IMR-90 (cell line): ENCODE measurements at regions not wholly inside any gene's neighbourhood (a gene's known extent, or its start where the extent isn't known, plus 50 kb on each side); places are given as distances from the start of the nearest gene placed in this dataset.

Experiments
- ATAC-seq: fragments of 200-7000 bp; cut with Tn5 transposase; 2 replicates; pipeline ENCODE4 v1.9.1; 2020; ENCODE audit warnings: low read depth, mild to moderate bottlenecking, moderate library complexity
- BruUV-seq: library from RNA; stranded (reverse); fragments of 400-500 nt; replicated peaks from 2 replicates; lab custom pipeline; 2021; lab: Mats Ljungman, UMichigan
- CTCF ChIA-PET: fragments of 300-600 bp; formaldehyde crosslinking; extraction: SDS; loops from one replicate; lab custom pipeline; 2021; ENCODE audit warnings: antibody characterized with exemption; lab: Yijun Ruan, JAX
- POLR2A ChIA-PET: fragments of 300-600 bp; sonication (Branson Sonifier 250); formaldehyde crosslinking; loops from one replicate; lab custom pipeline; 2022; ENCODE audit warnings: antibody characterized with exemption; ENCODE audit not compliant: unreplicated experiment; lab: Charles Lee
- DNase-seq: peaks from one replicate; pipeline ENCODE4 v3.0.0; 2013
- H2AFZ ChIP-seq: replicated peaks from 2 replicates; pipeline ENCODE3; 2013; ENCODE audit warnings: low read length, mild to moderate bottlenecking; ENCODE audit not compliant: poor library complexity
- H2AK5ac ChIP-seq: 2 replicates; pipeline ENCODE4 v1.6.1; 2013; ENCODE audit warnings: low read depth, low read length, inconsistent platforms
- H2AK9ac ChIP-seq: replicated peaks from 2 replicates; pipeline ENCODE3; 2013; ENCODE audit warnings: mild to moderate bottlenecking, low read depth, low read length, moderate library complexity; ENCODE audit not compliant: poor library complexity
- H2BK120ac ChIP-seq: 2 replicates; pipeline ENCODE4 v1.6.1; 2013; ENCODE audit warnings: low read depth, low read length, inconsistent platforms
- H2BK15ac ChIP-seq: 3 replicates; pipeline ENCODE4 v1.6.1; 2013; ENCODE audit warnings: low read depth, low read length, inconsistent platforms
- H2BK20ac ChIP-seq: 2 replicates; pipeline ENCODE4 v1.6.1; 2013; ENCODE audit warnings: low read depth, mild to moderate bottlenecking, inconsistent platforms, low read length, moderate library complexity
- H2BK5ac ChIP-seq: 2 replicates; pipeline ENCODE4 v1.6.1; 2013; ENCODE audit warnings: mild to moderate bottlenecking, low read depth, low read length, inconsistent platforms; ENCODE audit not compliant: poor library complexity, severe bottlenecking
- H3K14ac ChIP-seq: replicated peaks from 2 replicates; pipeline ENCODE4 v1.6.1; 2013; ENCODE audit warnings: low read depth, low read length, inconsistent platforms
- H3K18ac ChIP-seq: 2 replicates; pipeline ENCODE4 v1.6.1; 2013; ENCODE audit warnings: low read depth, low read length, control low read depth
- H3K23ac ChIP-seq: 2 replicates; pipeline ENCODE4 v1.6.1; 2013; ENCODE audit warnings: low read depth, low read length, inconsistent platforms
- H3K27ac ChIP-seq: 2 replicates; pipeline ENCODE4 v1.5.1; 2013; ENCODE audit warnings: mild to moderate bottlenecking, control low read depth, low read length; ENCODE audit not compliant: insufficient read depth
- H3K27me3 ChIP-seq: 2 replicates; pipeline ENCODE4 v1.6.1; 2013; ENCODE audit warnings: low read length; ENCODE audit not compliant: control insufficient read depth, insufficient read depth
- H3K36me3 ChIP-seq: 2 replicates; pipeline ENCODE4 v1.6.1; 2013; ENCODE audit warnings: low read length, mixed read lengths; ENCODE audit not compliant: control insufficient read depth, insufficient read depth
- H3K4ac ChIP-seq: 2 replicates; pipeline ENCODE4 v1.6.1; 2013; ENCODE audit warnings: low read depth, low read length, inconsistent platforms
- H3K4me1 ChIP-seq: 2 replicates; pipeline ENCODE4 v1.6.1; 2013; ENCODE audit warnings: low read length, mixed read lengths; ENCODE audit not compliant: control insufficient read depth, insufficient read depth
- H3K4me2 ChIP-seq: 2 replicates; pipeline ENCODE4 v1.6.1; 2013; ENCODE audit warnings: low read depth, mild to moderate bottlenecking, control low read depth, low read length, moderate library complexity
- H3K4me3 ChIP-seq: 2 replicates; pipeline ENCODE4 v1.5.1; 2013; ENCODE audit warnings: low read depth, mild to moderate bottlenecking, control low read depth, low read length, moderate library complexity; ENCODE audit not compliant: insufficient read depth
- H3K56ac ChIP-seq: 2 replicates; pipeline ENCODE4 v1.6.1; 2013; ENCODE audit warnings: low read length, inconsistent platforms; ENCODE audit not compliant: insufficient read depth; ENCODE audit errors: extremely low read depth
- H3K79me1 ChIP-seq, 2 experiments: 2 replicates each; pipeline ENCODE4 v1.6.1; 2013; ENCODE audit warnings: low read length in 2 of 2, inconsistent platforms in 1 of 2, low read depth in 1 of 2
- H3K9ac ChIP-seq: 2 replicates; pipeline ENCODE4 v1.6.1; 2013; ENCODE audit warnings: low read depth, low read length, control low read depth
- H3K9me1 ChIP-seq: 2 replicates; pipeline ENCODE4 v1.6.1; 2013; ENCODE audit warnings: low read length, inconsistent platforms; ENCODE audit not compliant: insufficient read depth
- H3K9me3 ChIP-seq: 2 replicates; pipeline ENCODE4 v1.6.1; 2013; ENCODE audit warnings: low read length; ENCODE audit not compliant: control insufficient read depth, insufficient read depth
- H4K20me1 ChIP-seq: 2 replicates; pipeline ENCODE4 v1.6.1; 2013; ENCODE audit warnings: low read length, inconsistent platforms; ENCODE audit not compliant: insufficient read depth
- H4K5ac ChIP-seq: 2 replicates; pipeline ENCODE4 v1.6.1; 2013; ENCODE audit warnings: mild to moderate bottlenecking, low read depth, low read length, control low read depth
- H4K8ac ChIP-seq, 2 experiments: 2 replicates each; pipeline ENCODE4 v1.6.1; 2013; ENCODE audit warnings: low read depth in 2 of 2, low read length in 2 of 2, control low read depth in 1 of 2, inconsistent platforms in 1 of 2
- H4K91ac ChIP-seq: 2 replicates; pipeline ENCODE4 v1.6.1; 2013; ENCODE audit warnings: low read depth, low read length, inconsistent platforms; ENCODE audit not compliant: insufficient read depth
- BHLHE40 ChIP-seq: fragments of 150-350 bp; IDR thresholded peaks from 2 replicates; pipeline ENCODE4 v1.6.1; 2016; ENCODE audit warnings: mild to moderate bottlenecking, low read depth, low read length
- CEBPB ChIP-seq: IDR thresholded peaks from 2 replicates; pipeline ENCODE4 v1.6.1; 2012; ENCODE audit warnings: low read depth, low read length, improper control_type of control experiment
- CHD1 ChIP-seq: IDR thresholded peaks from 2 replicates; pipeline ENCODE4 v1.6.1; 2012; ENCODE audit warnings: low read depth, low read length, improper control_type of control experiment
- FOS ChIP-seq: fragments of 150-350 bp; IDR thresholded peaks from 2 replicates; pipeline ENCODE4 v1.6.1; 2016; ENCODE audit warnings: low read depth, low read length
- MAFK ChIP-seq: IDR thresholded peaks from 2 replicates; pipeline ENCODE4 v1.6.1; 2012; ENCODE audit warnings: low read depth, low read length, improper control_type of control experiment
- MAZ ChIP-seq: IDR thresholded peaks from 2 replicates; pipeline ENCODE4 v1.6.1; 2012; ENCODE audit warnings: low read depth, mild to moderate bottlenecking, low read length, improper control_type of control experiment, moderate library complexity, borderline replicate concordance
- MXI1 ChIP-seq: IDR thresholded peaks from 2 replicates; pipeline ENCODE4 v1.6.1; 2012; ENCODE audit warnings: low read depth, mild to moderate bottlenecking, low read length, moderate library complexity, borderline replicate concordance
- POLR2A ChIP-seq: IDR thresholded peaks from 2 replicates; pipeline ENCODE4 v1.6.1; 2012; ENCODE audit warnings: mild to moderate bottlenecking, low read depth, low read length
- RAD21 ChIP-seq: IDR thresholded peaks from 2 replicates; pipeline ENCODE4 v1.6.1; 2012; ENCODE audit warnings: low read length, improper control_type of control experiment
- RFX5 ChIP-seq: IDR thresholded peaks from 2 replicates; pipeline ENCODE4 v1.8.0; 2012; ENCODE audit warnings: low read depth, mild to moderate bottlenecking, low read length, moderate library complexity
- SMC3 ChIP-seq: fragments of 150-350 bp; IDR thresholded peaks from 2 replicates; pipeline ENCODE4 v1.6.1; 2016; ENCODE audit warnings: low read depth, mild to moderate bottlenecking, antibody characterized with exemption, low read length, moderate library complexity
- WGBS, 2 experiments: methylation state at CpG; one replicate each; pipeline versions ENCODE4 v1.1.5 to v1.1.7; 2013; ENCODE audit warnings: missing lambda C conversion rate in 2 of 2; ENCODE audit not compliant: insufficient read length in 1 of 2; ENCODE audit errors: extremely low coverage in 2 of 2; 5-methylcytosine and 5-hydroxymethylcytosine counted together
- dilution Hi-C: fragments of 300-500 bp; cut with HindIII; formaldehyde crosslinking; loops from one replicate; pipeline ENCODE4 v1.14.3; 2018; ENCODE audit warnings: low sequenced_read_pairs; ENCODE audit not compliant: unreplicated experiment
- in situ Hi-C: fragments of 300-500 bp; cut with MboI; formaldehyde crosslinking; loops from 3 replicates; pipeline ENCODE4 v1.14.3; 2019; ENCODE audit warnings: low sequenced_read_pairs, inconsistent platforms, mixed read lengths
- intact Hi-C: fragments of 100-400 bp; cut with micrococcal nuclease; formaldehyde crosslinking; loops from 2 replicates; pipeline ENCODE4 v1.10.0; 2022
- TF ChIP-seq, protein P1 (sequence below): fragments of 150-350 bp; IDR thresholded peaks from 2 replicates; pipeline ENCODE4 v1.6.1; 2016; ENCODE audit warnings: low read depth, mild to moderate bottlenecking, low read length, moderate library complexity, borderline replicate concordance
- TF ChIP-seq, protein P2 (sequence below): fragments of 150-350 bp; IDR thresholded peaks from 2 replicates; pipeline ENCODE4 v1.6.1; 2017; ENCODE audit warnings: mild to moderate bottlenecking, antibody characterized with exemption, low read length, low read depth

DNA sequence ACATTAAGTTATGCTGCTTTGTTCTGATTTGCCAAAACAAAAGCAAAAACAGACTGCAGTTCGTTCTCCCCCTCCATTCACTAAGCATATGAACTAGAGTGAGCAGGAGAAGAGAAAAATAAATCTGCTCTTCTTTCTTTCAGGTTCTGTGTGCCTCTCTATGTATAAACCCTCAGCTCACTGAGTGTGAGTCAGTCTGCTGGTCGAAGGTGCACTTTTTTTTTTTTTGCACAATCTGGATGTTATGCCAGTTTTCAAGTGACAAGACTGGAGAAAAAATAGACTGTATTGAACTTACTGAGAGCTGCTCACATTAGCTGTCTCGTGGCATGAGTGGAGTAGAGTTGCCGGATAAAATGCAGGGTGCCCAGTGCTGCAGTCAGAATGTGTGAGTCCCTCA, 244.6 kb upstream of the ATP10B start:
- no peak overlapping the region for H3K18ac ChIP-seq
- H3K56ac ChIP-seq: no peak overlapping the region
- no peak overlapping the region for H2BK20ac ChIP-seq
- H3K4me3 ChIP-seq: no peak overlapping the region
- H2BK120ac ChIP-seq: no peak overlapping the region
- no peak overlapping the region for H2BK15ac ChIP-seq
- peaks cover 8% of the 10 kb centered on the region; the same call in 1 of the 2 replicates for H3K9me3 ChIP-seq
- H3K27me3 ChIP-seq: no peaks in the 10 kb centered on the region
- no peak overlapping the region for H3K9ac ChIP-seq
- H3K23ac ChIP-seq: no peak overlapping the region
- no peaks in the 10 kb centered on the region for H4K20me1 ChIP-seq
- BruUV-seq: no TSS peak
- ATAC-seq (no peak), DNase-seq (no peak)
- H3K79me1 ChIP-seq: no peaks in the 10 kb centered on the region
- ChIA-PET POLR2A (no interaction called here), CTCF (interaction anchor here (0.6 kb wide), 1 partner anchor 484 kb away, joined by 3 read pairs; no protein-coding TSS in a partner anchor)
- no peaks in the 10 kb centered on the region for H3K4me1 ChIP-seq
- 40% methylated on average over 1 of the region's 4 CpGs; no CpG with 5 or more reads in 1 of the 2 experiments for WGBS, 2 experiments
- no peak overlapping the region for H2AK9ac ChIP-seq
- H4K8ac ChIP-seq: no peak overlapping the region
- no peak overlapping the region for H3K14ac ChIP-seq
- no peak overlapping the region for H4K91ac ChIP-seq
- no peak overlapping the region for H2AFZ ChIP-seq
- no peak overlapping the region for H3K4ac ChIP-seq
- dilution Hi-C loops (no loop called here), intact Hi-C loops (loop anchor here (5.0 kb wide), 1 partner anchor 1739 kb away; no protein-coding TSS in a partner anchor), in situ Hi-C loops (no loop called here)
- H2BK5ac ChIP-seq: no peak overlapping the region
- no peaks in the 10 kb centered on the region for H3K36me3 ChIP-seq
- H3K4me2 ChIP-seq: no peak overlapping the region
- TF ChIP-seq POLR2A (no peak), SMC3 (no peak), RFX5 (no peak), MXI1 (no peak), FOS (no peak), RAD21 (no peak), BHLHE40 (no peak), MAZ (no peak), CEBPB (no peak), CHD1 (no peak), MAFK (no peak)
- TF ChIP-seq, protein P1, sequence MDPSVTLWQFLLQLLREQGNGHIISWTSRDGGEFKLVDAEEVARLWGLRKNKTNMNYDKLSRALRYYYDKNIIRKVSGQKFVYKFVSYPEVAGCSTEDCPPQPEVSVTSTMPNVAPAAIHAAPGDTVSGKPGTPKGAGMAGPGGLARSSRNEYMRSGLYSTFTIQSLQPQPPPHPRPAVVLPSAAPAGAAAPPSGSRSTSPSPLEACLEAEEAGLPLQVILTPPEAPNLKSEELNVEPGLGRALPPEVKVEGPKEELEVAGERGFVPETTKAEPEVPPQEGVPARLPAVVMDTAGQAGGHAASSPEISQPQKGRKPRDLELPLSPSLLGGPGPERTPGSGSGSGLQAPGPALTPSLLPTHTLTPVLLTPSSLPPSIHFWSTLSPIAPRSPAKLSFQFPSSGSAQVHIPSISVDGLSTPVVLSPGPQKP: no peak
- TF ChIP-seq, protein P2, sequence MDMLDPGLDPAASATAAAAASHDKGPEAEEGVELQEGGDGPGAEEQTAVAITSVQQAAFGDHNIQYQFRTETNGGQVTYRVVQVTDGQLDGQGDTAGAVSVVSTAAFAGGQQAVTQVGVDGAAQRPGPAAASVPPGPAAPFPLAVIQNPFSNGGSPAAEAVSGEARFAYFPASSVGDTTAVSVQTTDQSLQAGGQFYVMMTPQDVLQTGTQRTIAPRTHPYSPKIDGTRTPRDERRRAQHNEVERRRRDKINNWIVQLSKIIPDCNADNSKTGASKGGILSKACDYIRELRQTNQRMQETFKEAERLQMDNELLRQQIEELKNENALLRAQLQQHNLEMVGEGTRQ: no peak
- no peaks in the 10 kb centered on the region for H3K9me1 ChIP-seq
- no peak overlapping the region for H4K5ac ChIP-seq
- H3K27ac ChIP-seq: no peak overlapping the region
- no peak overlapping the region for H2AK5ac ChIP-seq
